ENCODE measurements at regions not wholly inside any gene's neighbourhood (a gene's known extent, or its start where the extent isn't known, plus 50 kb on each side); places are given as distances from the start of the nearest gene placed in this dataset.
A peak's percentile ranks its signal among the peaks of the same experiment; 100 is the strongest.

DNA sequence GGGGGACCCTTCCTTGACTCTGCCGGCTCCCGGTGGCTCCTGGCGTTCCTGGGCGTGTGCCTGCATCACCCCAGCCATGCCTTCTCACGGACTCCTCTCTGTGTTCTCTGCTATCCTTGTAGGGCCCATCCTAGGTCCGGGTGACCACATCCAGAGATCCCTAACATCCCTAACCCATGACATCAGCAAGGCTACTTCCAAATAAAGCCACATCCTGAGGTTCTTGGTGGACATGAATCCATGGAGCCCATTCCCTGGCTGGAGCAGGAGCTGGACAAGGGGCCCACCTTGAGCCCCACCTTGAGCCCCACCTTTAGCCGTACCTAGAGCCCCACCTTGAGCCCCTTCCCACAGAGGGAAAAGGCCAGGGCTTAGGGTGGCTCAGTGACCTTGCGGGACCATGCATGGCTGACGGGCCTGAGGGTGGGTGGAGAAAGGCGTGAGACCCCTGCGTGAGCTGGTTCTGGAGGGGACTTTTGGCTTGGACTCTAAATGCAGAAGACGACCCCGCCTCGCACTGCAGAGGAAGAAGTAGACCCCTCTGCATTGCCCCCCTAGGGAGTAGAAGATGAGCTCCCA is 58.5 kb upstream of the INPP5A start:
- H3K4me3 Mint-ChIP-seq, result no peak overlapping the region
- no peaks in the 10 kb centered on the region for H3K4me1 Mint-ChIP-seq (ENCODE audit: low read depth in 2 of 2)
- H3K27me3 Mint-ChIP-seq, result peaks cover 21 to 35% of the 10 kb centered on the region in 2 donors
- no peak overlapping the region for H3K27ac Mint-ChIP-seq
- ATAC-seq (peak in 1 of 2 donors; percentile 8), DNase-seq (ENCODE audit: low spot score) (no peak)
- H3K9me3 Mint-ChIP-seq, result no peaks in the 10 kb centered on the region
- H3K36me3 Mint-ChIP-seq, result no peaks in the 10 kb centered on the region

DNA sequence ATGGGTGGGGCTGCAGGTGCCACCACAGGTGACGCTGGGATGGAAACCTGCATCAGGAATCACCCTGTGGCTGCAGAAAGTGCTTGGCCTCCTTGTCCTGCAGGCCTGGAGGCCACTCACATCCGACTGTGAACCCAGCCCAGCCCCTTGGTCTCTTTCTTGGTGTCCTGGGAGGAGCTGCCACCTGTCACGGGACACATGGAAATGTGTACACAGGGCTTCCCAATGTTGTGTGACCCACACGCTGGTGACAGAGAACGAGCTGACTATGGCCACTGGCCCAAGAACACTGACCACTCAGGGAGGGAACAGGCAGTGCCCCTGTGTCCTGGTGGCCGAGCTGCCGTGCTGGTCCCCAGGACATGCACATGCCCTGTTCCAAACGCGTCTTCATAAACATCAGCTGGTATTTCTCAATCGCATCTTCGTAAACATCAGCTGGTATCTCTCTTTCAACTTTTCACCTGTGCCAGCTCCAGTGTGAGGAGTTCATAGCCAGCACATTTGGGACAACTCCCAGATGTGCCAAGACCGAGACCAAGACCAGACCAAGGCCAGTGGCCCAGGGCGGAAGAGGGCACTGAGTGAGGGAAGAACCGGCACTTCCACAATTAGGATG is 57.9 kb upstream of the INPP5A start:
- no peak for DNase-seq (ENCODE audit: low spot score)
- H3K4me1 Mint-ChIP-seq (ENCODE audit: low read depth in 2 of 2), result no peaks in the 10 kb centered on the region
- peaks cover 21 to 35% of the 10 kb centered on the region in 2 donors for H3K27me3 Mint-ChIP-seq
- H3K36me3 Mint-ChIP-seq, result no peaks in the 10 kb centered on the region
- H3K4me3 Mint-ChIP-seq, result no peak overlapping the region
- no peaks in the 10 kb centered on the region for H3K9me3 Mint-ChIP-seq
- no peak overlapping the region for H3K27ac Mint-ChIP-seq
- ATAC-seq, result no peak

DNA sequence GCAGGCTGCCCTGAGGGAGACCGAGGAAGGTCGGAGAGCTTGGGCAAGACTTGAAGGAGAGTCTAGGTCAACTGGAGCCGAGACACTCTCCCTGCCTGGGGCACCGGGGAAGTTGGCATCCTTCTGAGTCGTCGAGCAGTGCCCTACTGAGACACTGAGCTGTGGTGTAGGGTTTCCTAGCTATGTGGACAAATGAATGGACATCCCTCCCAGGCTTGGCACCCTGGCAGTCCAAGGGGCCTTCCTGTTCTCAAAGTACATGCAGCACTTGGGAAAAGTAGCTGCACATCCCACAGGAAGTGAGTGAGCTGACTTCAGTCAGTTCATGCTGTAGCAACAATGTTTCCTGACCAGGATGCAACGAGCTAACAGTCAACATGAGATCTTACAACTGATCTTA is 57.2 kb upstream of the INPP5A start:
- DNase-seq (ENCODE audit: low spot score), result no peak
- no peak for ATAC-seq
- Mint-ChIP-seq H3K27ac (no peak overlapping the region), H3K9me3 (no peaks in the 10 kb centered on the region), H3K36me3 (no peaks in the 10 kb centered on the region), H3K4me1 (ENCODE audit: low read depth in 2 of 2) (no peaks in the 10 kb centered on the region), H3K4me3 (no peak overlapping the region), H3K27me3 (peaks cover 21 to 34% of the 10 kb centered on the region in 2 donors)

DNA sequence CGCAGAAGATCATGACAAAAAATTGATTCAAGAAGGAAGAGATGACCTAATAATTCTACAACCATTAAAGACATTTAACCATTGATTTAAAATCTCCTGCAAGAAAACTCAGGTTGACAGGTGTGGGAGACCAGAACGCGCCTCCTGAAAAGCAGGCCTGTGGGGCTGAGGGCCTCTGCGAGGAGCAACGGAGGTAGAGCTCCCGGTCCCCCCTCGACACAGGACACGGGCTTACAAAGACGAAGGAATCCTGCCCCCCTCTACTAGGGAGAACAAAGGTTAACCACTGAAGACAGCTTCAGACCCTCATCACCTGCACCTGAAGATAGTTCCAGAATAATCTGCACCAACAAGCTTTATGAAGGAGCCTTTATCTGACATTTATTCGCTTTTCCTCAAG is 55.9 kb upstream of the INPP5A start:
- Mint-ChIP-seq H3K27ac (no peak overlapping the region), H3K9me3 (no peaks in the 10 kb centered on the region), H3K4me1 (ENCODE audit: low read depth in 2 of 2) (no peaks in the 10 kb centered on the region), H3K36me3 (no peaks in the 10 kb centered on the region), H3K27me3 (peaks cover 16 to 26% of the 10 kb centered on the region in 2 donors), H3K4me3 (no peak overlapping the region)
- ATAC-seq (no peak), DNase-seq (ENCODE audit: low spot score) (peak; percentile 39)

DNA sequence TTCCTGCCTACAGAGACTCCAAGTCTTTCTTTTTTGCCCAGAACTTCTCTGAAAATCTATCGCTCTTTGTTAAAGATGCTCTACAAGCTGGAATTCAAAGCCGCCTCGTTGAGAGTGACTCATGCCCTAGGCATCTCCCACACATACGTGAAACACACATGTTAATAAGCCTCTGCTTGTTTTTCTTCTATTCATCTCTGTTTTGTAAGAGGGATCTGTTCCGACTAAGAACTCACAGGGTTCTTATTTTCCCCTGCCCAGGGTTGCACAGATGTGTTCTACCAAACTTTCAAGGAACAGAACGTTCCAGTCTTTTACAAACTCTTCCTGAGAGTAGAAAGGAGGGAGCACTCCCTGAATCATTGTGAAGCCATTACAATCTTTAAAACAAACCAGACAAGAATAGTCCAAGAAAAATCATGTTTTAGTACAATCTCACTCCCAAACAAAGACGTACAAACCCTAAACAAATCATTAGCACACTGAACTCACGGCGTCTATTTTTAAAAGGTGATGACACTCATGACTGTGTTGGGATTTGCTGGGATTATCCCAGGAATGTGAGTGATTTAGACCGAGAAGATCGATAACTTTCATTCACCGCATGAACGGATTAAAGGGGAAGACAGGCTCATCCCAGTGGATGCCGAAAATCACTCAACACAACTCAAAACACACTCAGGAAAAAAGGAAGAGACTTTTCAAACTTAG is 55.3 kb upstream of the INPP5A start:
- H3K27me3 Mint-ChIP-seq, result peaks cover 16 to 26% of the 10 kb centered on the region in 2 donors
- H3K4me1 Mint-ChIP-seq (ENCODE audit: low read depth in 2 of 2), result no peaks in the 10 kb centered on the region
- no peaks in the 10 kb centered on the region for H3K36me3 Mint-ChIP-seq
- no peaks in the 10 kb centered on the region for H3K9me3 Mint-ChIP-seq
- H3K27ac Mint-ChIP-seq, result peak overlapping the region in 1 of 2 donors; percentile 5
- ATAC-seq (no peak), DNase-seq (ENCODE audit: low spot score) (no peak)
- H3K4me3 Mint-ChIP-seq, result no peak overlapping the region

DNA sequence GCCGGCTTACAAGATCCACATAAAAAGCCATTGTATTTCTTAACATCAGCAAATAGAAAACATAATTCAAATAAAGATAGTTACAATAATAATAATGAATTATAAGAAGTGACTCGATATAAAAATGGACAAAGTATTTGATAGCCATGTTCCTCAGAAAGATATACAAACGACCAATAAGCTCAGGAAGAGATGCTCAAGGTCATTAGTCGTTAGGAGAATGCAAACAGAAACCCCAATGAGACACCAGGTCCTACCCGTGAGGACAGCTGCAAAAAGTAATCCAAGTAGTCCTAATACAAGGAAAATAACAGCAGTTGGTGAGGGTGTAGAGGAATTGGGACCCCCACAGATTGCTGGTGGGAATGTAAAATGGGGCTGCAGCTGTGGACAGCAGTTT is 54.2 kb upstream of the INPP5A start:
- Mint-ChIP-seq H3K27ac (no peak overlapping the region), H3K4me3 (no peak overlapping the region), H3K4me1 (ENCODE audit: low read depth in 2 of 2) (peaks cover 0 to 4% of the 10 kb centered on the region in 2 donors), H3K36me3 (no peaks in the 10 kb centered on the region), H3K27me3 (peaks cover 16 to 26% of the 10 kb centered on the region in 2 donors), H3K9me3 (no peaks in the 10 kb centered on the region)
- no peak for DNase-seq (ENCODE audit: low spot score)
- no peak for ATAC-seq

DNA sequence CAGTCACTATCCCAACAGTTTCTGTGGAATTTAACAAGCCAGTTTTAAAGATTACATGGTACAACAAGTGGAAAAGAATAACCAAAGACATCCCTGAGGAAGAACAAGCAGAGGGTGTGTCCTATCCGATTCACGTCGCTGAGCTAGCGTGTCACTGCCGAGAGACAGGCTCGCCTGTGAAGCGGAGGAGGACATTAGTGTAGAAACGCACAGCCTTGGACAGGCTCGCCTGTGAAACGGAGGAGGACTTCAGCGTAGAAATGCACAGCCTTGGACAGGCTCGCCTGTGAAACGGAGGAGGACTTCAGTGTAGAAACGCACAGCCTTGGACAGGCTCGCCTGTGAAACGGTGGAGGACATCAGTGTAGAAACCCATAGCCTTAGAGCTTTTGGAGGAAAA is 52.7 kb upstream of the INPP5A start:
- Mint-ChIP-seq H3K4me1 (ENCODE audit: low read depth in 2 of 2) (peaks cover 0 to 4% of the 10 kb centered on the region in 2 donors), H3K27ac (no peak overlapping the region), H3K36me3 (no peaks in the 10 kb centered on the region), H3K4me3 (no peak overlapping the region), H3K9me3 (no peaks in the 10 kb centered on the region), H3K27me3 (peaks cover 12 to 23% of the 10 kb centered on the region in 2 donors)
- DNase-seq (ENCODE audit: low spot score), result no peak
- no peak for ATAC-seq

DNA sequence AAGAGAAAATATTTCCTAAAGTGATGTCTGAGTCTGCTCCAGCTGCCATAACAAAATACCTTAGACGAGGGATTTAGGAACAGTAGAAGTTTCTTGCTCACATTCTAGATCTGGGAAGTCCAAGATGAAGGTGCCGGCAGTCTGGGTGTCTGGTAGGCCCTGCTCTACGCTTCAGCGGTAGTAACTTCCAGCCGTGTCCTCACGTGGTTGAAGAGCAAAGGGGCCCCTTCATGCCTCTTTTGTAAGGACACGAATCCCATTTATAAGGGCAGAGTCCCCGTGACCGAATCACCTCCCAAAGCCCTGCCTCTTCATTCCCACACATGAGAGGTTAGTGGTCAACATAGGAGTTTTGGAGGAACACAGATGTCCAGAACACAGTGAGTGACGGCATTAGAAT is 52.2 kb upstream of the INPP5A start:
- DNase-seq (ENCODE audit: low spot score) (no peak), ATAC-seq (no peak)
- Mint-ChIP-seq H3K9me3 (no peaks in the 10 kb centered on the region), H3K27ac (peak overlapping the region in 1 of 2 donors; percentile 47), H3K36me3 (no peaks in the 10 kb centered on the region), H3K4me1 (ENCODE audit: low read depth in 2 of 2) (peaks cover 0 to 4% of the 10 kb centered on the region in 2 donors), H3K27me3 (peaks cover 9 to 18% of the 10 kb centered on the region in 2 donors), H3K4me3 (no peak overlapping the region)

DNA sequence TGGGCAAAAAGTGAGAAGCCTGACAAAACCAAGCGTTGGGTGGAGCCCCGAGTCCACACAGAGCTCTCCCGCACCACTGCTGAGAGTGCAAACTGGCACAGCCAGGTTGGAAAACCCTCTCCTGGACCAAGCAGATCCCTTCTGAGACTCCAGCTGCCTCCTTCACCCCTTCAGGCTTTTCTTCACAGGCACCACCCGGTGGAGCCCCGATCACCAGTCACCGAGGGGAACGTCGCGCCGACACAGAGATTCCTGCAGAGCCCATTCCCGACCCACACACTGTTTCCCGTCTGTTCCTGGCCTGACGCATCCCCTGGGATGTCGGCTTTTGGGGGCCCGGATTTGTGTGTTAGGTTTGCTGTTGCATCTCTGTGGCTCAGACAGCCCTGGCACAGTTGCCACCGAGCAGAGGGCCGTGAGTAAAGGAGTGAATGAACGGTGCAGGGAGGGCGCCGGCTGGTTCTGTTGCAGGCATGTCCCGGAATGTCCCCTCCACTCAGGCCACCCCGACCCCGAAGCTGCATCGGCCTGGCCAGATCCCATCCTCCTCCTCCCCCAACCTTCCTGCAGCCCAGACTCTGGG is 51.0 kb upstream of the INPP5A start:
- Mint-ChIP-seq H3K27ac (peak overlapping the region in 1 of 2 donors; percentile 47), H3K36me3 (no peaks in the 10 kb centered on the region), H3K4me1 (ENCODE audit: low read depth in 2 of 2) (peaks cover 0 to 4% of the 10 kb centered on the region in 2 donors), H3K27me3 (peaks cover 4 to 9% of the 10 kb centered on the region in 2 donors), H3K4me3 (no peak overlapping the region), H3K9me3 (no peaks in the 10 kb centered on the region)
- DNase-seq (ENCODE audit: low spot score) (no peak), ATAC-seq (no peak)

DNA sequence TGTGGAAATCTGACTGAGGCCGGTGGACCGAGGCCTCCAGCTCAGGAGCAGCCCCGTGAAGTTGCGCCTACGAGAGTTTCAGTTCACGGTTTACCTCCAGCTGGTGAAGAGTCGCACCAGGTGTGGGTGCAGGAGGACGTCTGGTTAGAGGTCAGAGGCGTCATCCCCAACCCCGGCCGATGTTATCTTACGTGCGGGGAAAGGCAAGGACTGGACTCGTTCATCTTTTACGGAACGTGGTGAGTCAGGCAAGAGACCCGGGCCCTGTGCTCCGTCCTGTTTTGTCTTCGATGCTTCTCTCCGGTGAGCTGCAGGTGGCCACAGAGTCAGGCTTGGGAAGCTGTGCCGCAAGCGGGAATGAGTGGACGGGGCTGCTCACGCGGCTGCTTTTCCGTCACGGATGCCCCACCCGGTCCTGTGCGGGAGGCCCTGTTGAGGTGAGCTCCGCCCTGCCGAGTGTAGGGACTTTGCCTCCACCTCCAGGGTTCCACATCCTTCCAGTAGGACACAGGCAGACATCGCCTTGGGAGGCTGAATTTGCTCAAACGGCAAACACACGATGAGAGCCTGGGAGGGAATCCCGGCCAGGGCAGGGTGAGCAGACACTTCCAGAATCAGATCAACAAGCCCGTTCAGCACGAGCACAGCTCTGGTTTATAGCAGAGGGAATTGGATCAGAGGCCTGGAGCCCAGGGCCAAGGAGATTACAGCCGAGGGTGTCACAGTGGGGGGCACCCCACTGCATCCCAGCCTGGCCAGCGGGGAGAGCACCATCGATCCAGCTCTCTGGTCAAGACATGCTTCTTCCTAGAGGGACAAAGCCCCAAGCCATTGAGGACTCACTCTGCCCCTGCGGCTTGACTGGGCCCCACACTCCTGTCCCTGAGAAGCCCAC is 50.1 kb upstream of the INPP5A start:
- no peak overlapping the region for H3K27ac Mint-ChIP-seq

More for the DNA sequence above, 50.1 kb upstream of the INPP5A start:
- DNase-seq (ENCODE audit: low spot score) (no peak), ATAC-seq (no peak)
- H3K27me3 Mint-ChIP-seq, result peaks cover under 1 to 3% of the 10 kb centered on the region in 2 donors
- no peak overlapping the region for H3K4me3 Mint-ChIP-seq
- H3K36me3 Mint-ChIP-seq, result no peaks in the 10 kb centered on the region
- no peaks in the 10 kb centered on the region for H3K9me3 Mint-ChIP-seq
- peaks cover 0 to 4% of the 10 kb centered on the region in 2 donors for H3K4me1 Mint-ChIP-seq (ENCODE audit: low read depth in 2 of 2)
